HG03060 (cell line): ENCODE measurements at regions not wholly inside any gene's neighbourhood (a gene's known extent, or its start where the extent isn't known, plus 50 kb on each side); places are given as distances from the start of the nearest gene placed in this dataset.

Experiments used
- ATAC-seq: cut with Tn5 transposase; IDR thresholded peaks from one replicate; pipeline ENCODE4 v1.9.1; 2021; ENCODE audit warnings: low read depth, moderate number of reproducible peaks; ENCODE audit not compliant: unreplicated experiment

DNA sequence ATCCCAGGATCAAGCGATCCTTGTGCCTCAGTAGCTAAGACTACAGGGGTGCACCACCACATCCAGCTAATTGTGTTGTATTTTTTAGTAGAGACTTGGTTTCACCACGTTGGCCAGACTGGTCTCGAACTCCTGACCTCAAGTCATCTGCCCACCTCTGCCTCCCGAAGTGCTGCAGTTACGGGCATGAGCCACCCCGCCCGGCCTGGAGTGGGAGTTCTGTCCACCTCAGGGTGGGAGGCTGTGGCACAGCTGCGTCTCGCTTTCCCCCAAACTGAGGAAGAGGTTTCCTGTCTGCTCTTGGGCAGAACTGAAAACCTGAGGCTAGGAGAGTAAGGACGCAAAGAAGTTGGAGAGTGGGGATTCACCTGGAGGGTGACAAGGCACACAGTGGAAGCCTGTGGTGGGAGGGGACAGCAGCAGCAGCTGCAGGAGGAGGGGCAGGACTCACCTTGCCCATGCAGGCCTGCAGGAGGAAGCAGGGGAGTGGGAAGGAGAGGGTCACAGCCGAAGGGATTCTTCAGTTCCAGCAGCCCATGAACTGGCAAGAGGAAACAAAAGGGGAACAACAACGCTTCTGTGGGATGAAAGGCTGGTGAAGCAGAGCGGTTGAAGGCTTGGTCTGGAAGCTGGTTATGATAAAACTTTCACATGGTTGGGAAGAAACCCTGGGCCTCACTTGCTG, 181.4 kb downstream of the GAS1 start:
- ATAC-seq = no peak

DNA sequence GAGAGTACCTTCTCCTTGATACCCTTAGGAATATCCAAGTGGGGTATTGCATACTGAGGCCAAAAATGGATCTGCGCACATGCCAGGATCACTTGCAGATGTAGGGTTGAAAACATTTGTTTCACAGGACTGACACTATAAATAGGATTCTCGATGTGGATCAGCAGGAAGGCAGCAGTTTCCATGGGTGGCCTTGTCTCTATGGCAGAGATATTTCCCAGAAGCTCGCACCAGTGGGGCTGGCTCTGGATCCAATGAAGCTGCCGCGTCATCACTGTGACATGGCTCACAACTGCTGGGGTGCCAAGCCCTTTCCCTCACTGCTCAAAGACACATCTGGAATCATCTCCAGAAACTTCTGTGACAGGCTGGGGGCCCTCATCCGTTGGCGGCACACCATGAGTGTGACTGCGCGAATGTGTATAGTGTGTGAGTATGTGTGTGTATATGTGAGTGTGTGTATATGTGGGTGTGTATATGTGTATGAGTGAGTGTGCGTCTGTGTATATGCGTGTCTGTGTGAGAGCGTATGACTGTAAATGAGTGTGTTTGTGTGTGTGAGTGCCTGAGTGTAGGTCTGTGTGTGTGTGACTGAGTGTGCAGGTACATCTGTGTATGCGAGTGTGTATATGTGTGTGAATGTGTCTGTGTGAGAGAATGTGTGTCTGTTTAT, 182.5 kb downstream of the GAS1 start:
- no peak for ATAC-seq

DNA sequence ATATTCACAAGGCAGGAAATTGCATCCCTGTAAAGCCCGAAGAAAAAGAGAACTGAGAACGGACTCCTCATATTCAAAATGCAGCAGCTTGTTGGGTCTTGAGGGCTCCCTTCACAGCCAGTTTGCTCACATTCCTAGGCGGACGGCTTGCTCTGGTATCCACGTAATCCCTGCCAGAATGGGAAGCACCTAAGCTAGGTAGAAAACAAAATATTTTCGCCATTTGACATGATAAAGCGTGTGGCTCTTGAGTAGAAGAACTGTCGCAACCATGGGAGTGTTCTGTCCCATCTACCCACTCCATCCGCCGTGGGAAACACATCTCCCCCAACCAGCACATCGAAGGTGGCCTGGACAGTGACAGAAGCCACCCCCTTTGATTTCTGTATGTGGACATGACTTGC, 183.1 kb downstream of the GAS1 start:
- ATAC-seq = no peak

DNA sequence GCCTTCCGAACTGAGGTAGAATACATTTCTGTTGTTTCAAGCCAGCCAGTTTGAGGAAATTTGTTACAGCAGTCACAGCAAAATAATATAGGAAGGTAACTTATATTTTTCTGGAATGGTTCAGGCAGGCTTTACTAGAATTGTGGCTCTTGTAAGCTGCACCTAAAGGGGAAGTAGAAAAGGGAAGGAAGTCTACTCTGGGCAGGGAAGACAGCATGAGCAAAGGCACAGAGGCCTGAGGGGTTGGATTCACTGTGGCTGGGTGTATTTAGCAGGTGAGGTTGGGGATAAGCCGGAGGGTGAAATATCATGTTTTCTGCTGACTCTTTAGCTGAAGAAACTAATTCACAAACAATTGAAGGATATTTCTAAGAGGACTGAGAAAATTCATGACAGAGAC, 183.5 kb downstream of the GAS1 start:
- no peak for ATAC-seq

DNA sequence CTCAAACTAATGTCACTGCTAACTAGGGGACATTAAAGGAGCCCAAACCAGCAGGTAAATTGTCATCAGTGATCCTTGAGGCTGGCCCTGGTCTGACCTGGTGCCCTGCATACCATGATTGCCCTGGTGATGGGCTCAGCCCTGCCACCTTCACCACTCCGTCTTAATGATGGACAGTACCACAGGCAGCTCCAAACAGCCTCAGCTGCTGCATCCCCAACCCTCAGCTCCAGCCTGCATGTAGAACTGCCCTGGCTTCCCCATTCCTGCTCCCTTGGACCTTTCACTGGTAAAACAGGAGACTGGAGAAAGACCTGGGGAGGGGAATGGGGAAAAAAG, 190.0 kb downstream of the GAS1 start:
- ATAC-seq = no peak

DNA sequence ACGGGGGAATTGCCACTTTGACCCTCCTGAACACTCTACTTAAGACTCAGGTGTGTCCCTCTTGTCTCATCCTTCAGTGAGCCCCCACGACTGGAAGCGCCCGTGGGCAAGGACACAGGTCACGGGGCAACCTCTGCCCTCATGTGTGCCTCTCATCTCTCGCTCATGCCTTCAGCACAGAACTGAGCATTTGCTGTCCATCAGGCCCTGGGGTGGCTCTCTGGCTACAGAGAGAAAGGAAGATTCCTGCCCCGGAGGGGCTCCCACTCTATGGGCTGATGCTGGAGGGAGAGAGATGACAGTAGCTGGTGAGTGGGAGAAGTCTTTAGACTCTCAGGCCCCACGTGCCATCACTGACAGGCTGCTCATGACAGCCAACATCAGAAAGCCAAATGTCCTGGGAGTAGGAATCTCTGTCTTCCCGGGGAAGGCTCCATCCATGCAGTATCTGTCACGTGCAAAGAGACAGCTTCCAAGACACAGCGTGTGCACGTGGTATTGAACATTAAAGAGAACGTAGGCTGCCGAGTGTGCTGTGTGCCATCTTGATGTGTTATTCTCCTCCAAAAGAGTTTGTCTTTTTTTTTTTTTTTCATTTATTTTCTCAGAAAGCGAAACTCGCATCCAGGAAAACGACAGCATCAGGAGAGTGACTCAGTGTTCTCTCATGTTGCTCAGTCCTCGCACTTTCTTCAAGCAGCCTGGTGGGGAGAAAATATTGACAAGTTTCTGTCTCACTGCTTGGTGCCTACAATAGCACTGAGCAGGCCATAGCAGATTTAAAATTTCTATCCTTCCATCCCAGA, 190.5 kb downstream of the GAS1 start:
- ATAC-seq = no peak

DNA sequence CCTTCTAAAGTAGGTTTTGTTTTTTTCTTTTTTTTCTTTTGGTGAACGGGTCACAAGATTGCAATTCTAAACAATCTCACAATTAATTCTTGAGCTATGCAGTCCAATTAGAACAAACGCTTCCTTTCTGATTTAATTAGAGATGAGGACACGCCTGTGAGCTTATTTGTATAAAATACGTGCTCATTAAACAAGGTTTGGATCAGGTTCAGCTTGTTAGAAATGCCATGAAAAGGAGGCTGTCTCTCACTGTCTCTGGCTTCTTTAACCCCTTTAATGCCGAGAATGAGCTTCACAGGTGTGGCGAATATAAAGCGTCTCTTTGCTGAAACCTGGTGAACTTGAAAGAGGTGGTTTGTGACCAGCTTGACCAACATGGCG, 191.8 kb downstream of the GAS1 start:
- no peak for ATAC-seq

DNA sequence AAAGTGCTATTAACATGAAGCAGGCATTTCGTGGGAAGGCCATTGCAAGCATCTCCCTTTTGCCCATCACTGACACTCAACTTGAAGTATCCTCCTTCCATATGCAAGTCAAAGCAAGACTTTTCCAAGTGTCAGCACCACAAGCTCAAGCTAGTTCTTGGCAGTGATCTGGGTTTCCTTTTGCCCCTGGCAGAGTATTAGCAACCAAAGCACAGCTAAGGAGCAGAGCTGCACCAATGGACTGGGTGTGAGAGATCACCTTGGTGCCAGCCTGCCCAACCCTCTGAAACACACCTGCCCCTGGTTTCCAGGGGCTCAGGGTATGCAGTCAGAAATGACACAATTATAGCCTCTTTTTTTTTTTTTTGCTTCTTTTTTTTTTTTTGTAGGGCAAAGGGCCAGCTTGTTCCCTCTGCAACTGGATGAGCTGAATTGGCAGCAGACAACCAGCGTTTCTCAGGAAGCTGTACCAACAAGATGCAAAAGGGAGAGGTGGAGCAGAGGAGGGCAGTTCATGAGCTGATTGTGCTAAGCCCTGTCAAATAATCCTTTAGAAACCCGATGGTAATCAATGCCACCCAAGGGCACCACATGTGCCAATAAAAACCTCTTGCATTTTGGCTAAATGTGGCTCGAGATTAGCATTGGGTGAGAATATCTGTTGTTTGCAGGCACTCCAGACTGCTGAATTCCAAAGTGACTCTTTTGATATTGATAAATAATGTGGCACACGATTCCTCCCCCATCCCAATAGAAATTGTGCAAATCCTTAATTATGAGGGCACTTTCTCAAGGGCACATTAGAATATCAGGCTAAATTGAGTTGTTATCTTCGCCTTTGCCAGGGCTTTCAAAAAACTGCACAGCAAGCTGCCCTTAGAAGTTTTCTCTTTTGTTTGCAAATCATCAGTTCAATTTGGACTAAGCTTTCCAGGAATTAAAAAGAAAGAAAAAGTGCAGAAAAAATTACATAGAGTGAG, 192.4 kb downstream of the GAS1 start:
- no peak for ATAC-seq

DNA sequence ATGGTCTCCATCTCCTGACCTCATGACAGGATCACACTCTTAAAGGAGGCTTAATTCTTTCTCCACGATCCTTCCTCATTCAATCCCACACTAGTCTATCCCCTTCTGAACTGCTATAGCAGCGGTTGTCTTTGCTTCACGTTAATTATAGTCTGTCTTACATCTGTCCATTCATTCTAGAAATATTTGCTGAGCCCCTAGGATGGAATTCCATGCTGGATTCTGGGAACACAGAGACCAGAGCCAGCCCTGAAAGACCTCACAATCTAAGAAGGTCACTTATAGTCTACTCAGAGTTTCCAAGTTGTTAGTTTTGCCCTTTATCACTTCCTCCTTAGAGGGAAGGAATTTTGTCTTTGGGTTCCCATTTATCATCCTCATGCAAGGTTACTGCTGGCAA, 193.5 kb downstream of the GAS1 start:
- no peak for ATAC-seq

DNA sequence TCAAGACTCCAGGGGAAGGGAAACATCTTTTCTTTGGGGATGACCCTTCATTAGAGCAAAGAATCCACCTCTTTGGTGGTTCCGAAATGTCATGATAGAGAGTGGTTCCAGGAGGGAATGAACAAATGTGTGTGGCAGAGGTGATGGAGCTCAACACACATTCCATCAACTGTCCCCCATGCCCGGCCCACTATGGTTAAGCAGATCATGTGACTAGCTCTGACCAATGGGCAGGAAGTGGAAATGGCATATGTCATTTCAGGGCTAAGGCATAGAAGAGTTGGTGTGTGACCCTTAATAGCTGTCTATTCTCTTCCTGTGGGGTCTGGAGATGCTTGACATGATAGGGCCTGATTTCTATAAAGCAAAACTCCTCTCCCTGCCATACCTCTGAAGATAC, 194.6 kb downstream of the GAS1 start:
- no peak for ATAC-seq

DNA sequence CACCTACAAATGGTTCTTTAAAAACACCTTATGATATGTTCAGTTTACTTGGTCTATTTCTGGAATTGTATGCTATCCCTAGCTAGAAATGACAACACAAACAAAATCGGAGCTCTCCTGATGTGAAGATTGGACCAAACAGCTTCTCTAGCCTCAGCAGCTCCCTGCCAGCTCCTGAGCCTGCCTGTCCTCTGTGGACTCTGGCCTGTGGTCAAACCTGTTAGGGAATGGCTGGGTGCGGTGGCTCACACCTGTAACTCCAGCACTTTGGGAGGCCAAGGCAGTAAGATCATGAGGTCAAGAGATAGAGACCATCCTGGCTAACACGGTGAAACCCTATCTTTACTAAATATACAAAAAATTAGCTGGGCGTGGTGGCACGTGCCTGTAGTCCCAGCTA, 195.3 kb downstream of the GAS1 start:
- ATAC-seq = no peak

DNA sequence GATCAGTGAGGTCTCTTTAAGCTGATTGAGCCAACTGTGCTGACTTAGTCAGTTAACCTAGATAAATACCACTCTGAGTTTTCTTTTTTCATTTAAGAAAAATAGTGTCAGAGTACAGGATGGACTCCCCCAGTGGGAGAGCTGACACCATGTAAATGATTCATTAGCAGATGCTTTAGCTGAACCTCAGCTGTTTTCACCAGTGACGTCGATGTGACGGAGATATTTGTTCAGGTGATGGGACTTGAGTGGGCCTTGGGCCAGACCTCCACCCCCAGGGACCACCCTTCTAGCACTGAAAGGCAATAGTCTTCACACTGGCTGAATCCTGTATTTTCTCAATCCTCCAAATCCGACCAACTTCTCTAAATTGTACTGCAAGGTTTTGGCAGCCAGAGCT, 196.1 kb downstream of the GAS1 start:
- no peak for ATAC-seq

DNA sequence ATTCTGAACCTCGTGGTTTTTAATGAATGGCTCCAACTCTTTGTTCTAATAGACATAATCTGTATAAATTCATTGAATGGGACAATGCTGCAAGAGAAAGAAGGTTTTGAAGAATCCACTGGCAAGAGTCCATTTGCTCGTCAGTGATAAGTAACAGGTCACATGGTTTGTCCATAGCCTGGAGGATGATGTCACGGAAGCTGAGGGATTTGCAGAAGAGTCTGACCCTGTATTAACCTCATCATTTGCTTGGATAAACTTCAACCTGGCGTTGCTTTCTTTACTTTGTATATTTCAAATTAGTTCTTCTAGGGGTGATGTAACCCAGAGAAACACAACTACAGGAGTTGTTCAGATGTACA, 197.4 kb downstream of the GAS1 start:
- ATAC-seq = no peak

DNA sequence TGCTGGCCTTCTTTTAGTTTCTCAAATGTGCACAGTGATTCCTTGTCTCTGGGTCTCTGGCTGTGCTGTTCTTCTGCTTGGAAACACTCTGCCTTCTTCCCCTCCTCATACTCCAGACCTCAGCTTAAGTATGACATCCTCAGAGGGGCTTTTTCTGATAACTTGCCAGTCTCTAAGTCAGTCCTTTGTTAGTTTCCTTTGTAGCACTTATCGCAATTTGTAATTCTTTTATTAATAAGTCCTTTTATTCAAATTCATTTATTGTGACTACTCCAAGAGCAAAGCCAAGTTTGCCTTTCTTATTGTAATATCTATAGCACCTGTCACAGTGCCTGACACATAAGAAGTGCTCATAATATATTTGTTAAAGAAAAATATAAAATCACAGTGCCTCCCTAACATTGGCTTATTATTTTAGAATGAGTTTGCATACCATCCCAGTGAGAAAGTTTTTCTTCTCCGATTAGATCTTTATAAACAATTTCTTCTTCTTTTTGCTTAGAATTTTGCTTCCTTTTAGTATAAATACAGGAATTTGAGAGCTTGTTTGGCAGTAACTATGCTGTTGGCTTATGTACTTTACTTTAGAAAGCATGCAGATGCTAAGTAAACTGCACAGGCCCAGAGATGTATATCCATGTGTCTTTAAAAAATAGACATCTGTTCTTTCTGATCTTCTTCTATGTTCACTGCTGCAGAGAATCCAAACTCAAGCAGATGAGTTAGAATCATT, 198.0 kb downstream of the GAS1 start:
- no peak for ATAC-seq

DNA sequence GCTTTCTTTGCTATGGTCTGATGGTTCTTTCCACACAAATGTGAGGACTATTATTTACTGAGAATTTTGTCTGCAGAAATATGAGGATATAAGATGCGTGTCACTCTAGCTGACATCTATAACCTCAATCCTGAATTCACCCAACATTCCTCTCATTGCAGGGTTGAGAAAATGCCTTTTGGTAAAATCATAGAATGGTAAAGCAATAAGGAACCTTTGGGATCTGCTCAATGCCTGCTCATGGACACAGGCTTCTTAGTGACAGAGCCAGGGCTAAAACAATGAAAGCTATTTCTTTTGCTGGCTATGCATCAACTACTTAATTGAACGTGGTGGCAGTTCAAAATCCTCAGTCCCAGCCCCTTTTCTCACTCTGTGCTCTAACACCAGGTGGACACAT, 199.6 kb downstream of the GAS1 start:
- ATAC-seq = no peak

DNA sequence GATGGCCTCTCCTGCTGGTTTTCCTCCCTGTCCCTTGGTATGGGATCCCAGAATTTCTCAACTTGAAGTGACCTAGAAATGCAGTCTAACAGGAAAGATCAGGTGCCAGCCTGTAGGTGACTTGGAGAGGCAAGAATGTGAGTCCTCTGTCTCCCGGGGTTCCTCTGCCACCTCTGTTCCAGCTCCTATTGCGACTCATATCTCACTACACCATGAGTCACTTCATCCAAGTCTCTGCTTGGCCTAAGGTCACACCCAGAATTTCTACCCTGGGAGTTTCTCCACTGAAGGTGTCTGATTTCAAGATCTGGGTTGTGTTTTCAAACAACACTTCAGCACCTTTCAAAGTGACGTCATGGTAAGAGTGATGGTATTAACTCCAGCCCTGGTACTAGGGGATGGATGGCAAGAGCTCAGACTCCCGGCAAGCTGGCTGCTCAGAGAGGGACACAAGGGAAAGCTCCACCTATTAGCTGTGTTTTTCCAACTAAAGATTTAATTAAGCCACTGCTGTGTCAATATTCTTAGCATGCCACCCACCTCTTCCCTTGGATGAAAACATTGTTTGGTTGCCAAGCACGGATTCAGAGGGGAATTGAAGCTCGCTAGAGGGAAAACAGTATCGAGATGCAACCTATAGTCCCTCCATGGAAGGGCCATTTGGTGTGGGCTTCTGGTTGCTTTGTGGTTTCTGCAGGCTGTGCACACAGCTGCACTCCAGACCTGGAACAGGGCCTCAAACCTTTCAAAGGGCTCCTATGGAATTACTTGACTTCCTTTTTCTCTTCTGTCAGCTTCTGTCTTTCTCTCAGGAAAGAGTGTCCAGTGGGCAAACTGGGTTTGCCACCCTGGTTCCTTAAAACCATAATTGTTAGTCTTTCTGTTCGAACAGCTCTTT, 205.7 kb downstream of the GAS1 start:
- no peak for ATAC-seq

DNA sequence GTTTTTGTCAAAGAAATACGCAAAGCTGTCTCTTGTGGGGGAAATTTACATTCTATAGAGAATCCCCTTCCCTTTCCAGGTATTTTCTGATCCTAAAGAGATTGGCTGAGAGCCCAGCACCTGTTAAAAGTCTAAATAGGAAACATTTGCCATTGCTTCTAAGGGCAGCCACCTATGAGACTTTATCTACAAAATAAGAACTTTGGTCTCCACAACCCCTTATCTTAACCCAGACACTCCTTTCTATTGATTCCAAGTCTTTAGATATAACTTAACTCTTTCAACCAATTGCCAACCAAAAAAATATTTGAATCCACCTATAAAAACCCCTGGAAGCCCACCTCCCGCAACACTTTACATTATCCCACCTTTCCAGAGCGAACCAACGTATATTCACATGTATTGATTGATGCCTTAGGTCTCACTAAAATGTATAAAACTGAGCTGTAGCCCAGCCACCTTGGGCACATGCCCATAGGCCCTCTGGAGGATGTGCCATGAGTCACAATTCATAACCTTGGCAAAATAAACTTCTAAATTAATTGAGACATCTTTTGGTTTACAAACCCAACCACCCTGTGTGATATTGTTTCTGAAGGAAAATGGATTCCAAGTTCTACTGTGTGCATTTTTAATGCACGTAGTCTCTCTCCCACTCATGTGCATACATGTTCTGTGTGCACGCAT, 211.4 kb downstream of the GAS1 start:
- no peak for ATAC-seq

DNA sequence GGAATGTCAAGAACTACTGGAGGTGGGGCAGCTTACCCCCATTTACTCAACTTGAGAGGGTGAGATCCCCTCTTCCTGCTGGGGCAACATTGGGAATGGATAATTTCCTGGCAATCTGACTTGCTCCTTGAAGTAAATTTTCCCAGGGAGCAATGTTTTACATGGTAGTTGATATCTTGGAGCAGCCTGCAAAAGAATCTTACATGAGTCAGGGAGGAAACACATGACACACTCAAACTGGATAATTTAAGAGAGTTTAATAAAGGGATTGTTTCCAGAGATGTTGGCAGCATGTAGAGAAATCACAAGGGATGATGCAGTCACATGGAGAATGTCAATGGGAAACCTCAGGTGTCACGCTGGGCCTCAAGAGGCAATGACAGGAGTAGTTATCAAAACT, 212.5 kb downstream of the GAS1 start:
- no peak for ATAC-seq

DNA sequence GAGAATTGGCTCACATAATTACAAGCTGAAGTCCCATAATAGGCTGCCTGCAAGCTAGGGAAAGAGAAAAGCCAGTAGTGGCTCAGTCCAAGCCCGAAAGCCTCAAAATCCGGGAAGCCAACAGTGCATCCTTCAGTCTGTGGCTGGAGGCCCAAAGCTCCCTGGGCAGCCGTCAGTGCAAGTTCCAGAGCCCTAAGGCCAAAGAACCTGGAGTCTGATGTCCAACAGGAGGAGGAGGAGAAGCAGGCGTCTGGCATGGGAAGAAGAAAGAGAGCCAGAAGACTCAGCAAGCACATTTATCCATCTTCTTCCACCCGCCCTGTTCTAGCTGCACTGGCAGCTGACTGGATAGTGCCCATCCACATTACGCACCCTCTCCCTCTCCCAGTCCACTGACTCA, 213.4 kb downstream of the GAS1 start:
- ATAC-seq = no peak
